K562 (cell line): ENCODE measurements at regions not wholly inside any gene's neighbourhood (a gene's known extent, or its start where the extent isn't known, plus 50 kb on each side); places are given as distances from the start of the nearest gene placed in this dataset.

Experiments
- ATAC-seq: fragments of 200-7000 bp; cut with Tn5 transposase; 3 replicates; pipeline ENCODE4 v1.9.1; 2020; ENCODE audit warnings: moderate library complexity
- BruUV-seq: library from RNA; stranded (reverse); fragments of 400-500 nt; replicated peaks from 2 replicates; lab custom pipeline; 2021; lab: Mats Ljungman, UMichigan
- CTCF ChIA-PET: fragments of 300-600 bp; formaldehyde crosslinking; extraction: SDS; loops from one replicate; lab custom pipeline; 2021; ENCODE audit warnings: low intra/inter-chr PET ratio; lab: Yijun Ruan, JAX
- POLR2A ChIA-PET: fragments of 300-600, 350-650 bp; sonication (Branson Sonifier 250); formaldehyde crosslinking; extraction: SDS; loops from one replicate; lab custom pipeline; 2021; ENCODE audit warnings: antibody characterized with exemption, inconsistent platforms; lab: Yijun Ruan, JAX
- DNase-seq, 4 experiments: peaks; one replicate each; pipeline versions ENCODE4 v3.0.0 to v3.0.0-alpha.2; 2011 to 2018; ENCODE audit warnings: low spot score in 3 of 4, mixed read lengths in 3 of 4; ENCODE audit errors: extremely low read depth in 1 of 4
- FAIRE-seq: peaks from 2 replicates; lab custom pipeline; 2011; peaks lifted over from hg19 to GRCh38; lab: Jason Lieb, UNC
- H2AFZ ChIP-seq: 2 replicates; pipeline ENCODE4 v1.6.0; 2011; ENCODE audit warnings: low read depth, low read length, control low read depth, inconsistent platforms
- H3K27ac ChIP-seq: fragments of 200-600 bp; 3 replicates; pipeline ENCODE4 v1.8.0; 2011; ENCODE audit warnings: low read depth, mild to moderate bottlenecking, control low read depth, inconsistent platforms, low read length, moderate library complexity, mixed read lengths; ENCODE audit errors: extremely low read depth
- H3K27me3 ChIP-seq, 2 experiments: fragments of 300-600 bp in 1 of 2; 2 replicates in 1 of 2; 3 replicates in 1 of 2; pipeline versions ENCODE4 v1.6.0 to v1.8.0; 2011; ENCODE audit warnings: inconsistent platforms in 2 of 2, low read length in 2 of 2, mild to moderate bottlenecking in 1 of 2, mixed read lengths in 1 of 2, moderate library complexity in 1 of 2; ENCODE audit not compliant: control insufficient read depth in 2 of 2, insufficient read depth in 2 of 2
- H3K36me3 ChIP-seq: fragments of 300-600 bp; 3 replicates; pipeline ENCODE4 v1.8.0; 2011; ENCODE audit warnings: mild to moderate bottlenecking, low read length, inconsistent platforms; ENCODE audit not compliant: control insufficient read depth, insufficient read depth
- H3K4me1 ChIP-seq, 2 experiments: fragments of 200-600 bp in 1 of 2; replicated peaks in 1 of 2; 2 replicates in 1 of 2; 3 replicates in 1 of 2; pipeline versions ENCODE4 v1.5.1 to v1.8.0; 2011; ENCODE audit warnings: inconsistent platforms in 2 of 2, low read length in 2 of 2, mild to moderate bottlenecking in 1 of 2, mixed read lengths in 1 of 2, moderate library complexity in 1 of 2; ENCODE audit not compliant: control insufficient read depth in 2 of 2, insufficient read depth in 2 of 2
- H3K4me2 ChIP-seq: 2 replicates; pipeline ENCODE4 v1.6.1; 2011; ENCODE audit warnings: low read length, control low read depth, inconsistent platforms, mixed read lengths; ENCODE audit not compliant: insufficient read depth
- H3K4me3 ChIP-seq: fragments of 200-600 bp; sonication (generic), shearing (Covaris generic); 2 replicates; pipeline ENCODE4 v1.5.1; 2016; ENCODE audit warnings: control low read depth, inconsistent platforms
- H3K79me2 ChIP-seq: fragments of 200-600 bp; 3 replicates; pipeline ENCODE4 v1.8.0; 2011; ENCODE audit warnings: low read length, inconsistent platforms; ENCODE audit not compliant: control insufficient read depth, insufficient read depth
- H3K9ac ChIP-seq, 2 experiments: 2 replicates each; pipeline versions ENCODE4 v1.6.0 to v1.6.1; 2011; ENCODE audit warnings: low read depth in 2 of 2, low read length in 2 of 2, control low read depth in 1 of 2, inconsistent platforms in 1 of 2, mild to moderate bottlenecking in 1 of 2, mixed read lengths in 1 of 2; ENCODE audit not compliant: insufficient read depth in 1 of 2
- H3K9me1 ChIP-seq: one replicate; pipeline ENCODE4 v1.6.0; 2011; ENCODE audit warnings: inconsistent platforms, mild to moderate bottlenecking, low read length, moderate library complexity; ENCODE audit not compliant: control insufficient read depth, insufficient read depth
- H3K9me3 ChIP-seq: replicated peaks from 2 replicates; pipeline ENCODE4 v1.5.1; 2011; ENCODE audit warnings: low read depth, low read length, inconsistent platforms; ENCODE audit not compliant: control insufficient read depth, insufficient read depth
- H4K20me1 ChIP-seq: replicated peaks from 2 replicates; pipeline ENCODE4 v1.6.1; 2011; ENCODE audit warnings: low read length, inconsistent platforms, mixed read lengths; ENCODE audit not compliant: control insufficient read depth, insufficient read depth
- BRD9 ChIP-seq: fragments of 450-650 bp; IDR thresholded peaks from 2 replicates; pipeline ENCODE4 v1.6.1; 2018; ENCODE audit warnings: low read depth; ENCODE audit not compliant: partially characterized antibody
- CHD2 ChIP-seq: IDR thresholded peaks from 2 replicates; pipeline ENCODE4 v1.6.1; 2011; ENCODE audit warnings: low read depth, low read length
- CHD4 ChIP-seq: fragments of 200-600 bp; sonication (generic); IDR thresholded peaks from 3 replicates; pipeline ENCODE4 v1.6.1; 2012; ENCODE audit warnings: low read depth, mild to moderate bottlenecking, mixed read lengths, low read length, inconsistent platforms; ENCODE audit not compliant: insufficient read depth, insufficient replicate concordance, poor library complexity, severe bottlenecking
- DIDO1 ChIP-seq: fragments of 450-650 bp; IDR thresholded peaks from 2 replicates; pipeline ENCODE4 v1.6.1; 2016; ENCODE audit warnings: low read depth, missing biosample characterization, missing genetic modification characterization
- DNMT1 ChIP-seq: fragments of 450-650 bp; IDR thresholded peaks from 2 replicates; pipeline ENCODE4 v1.6.1; 2016; ENCODE audit warnings: antibody characterized with exemption, mild to moderate bottlenecking
- FOS ChIP-seq: IDR thresholded peaks from 3 replicates; pipeline ENCODE4 v1.6.1; 2011; ENCODE audit not compliant: insufficient read length; ENCODE audit errors: extremely low read depth
- HEY1 ChIP-seq: fragments of 250-450 bp; sonication (Bioruptor Pico); IDR thresholded peaks from 2 replicates; pipeline ENCODE4 v1.5.0; 2020; ENCODE audit warnings: mild to moderate bottlenecking, moderate library complexity, borderline replicate concordance
- HNRNPL ChIP-seq: fragments of 200-400 bp; formaldehyde crosslinking; IDR thresholded peaks from 2 replicates; pipeline ENCODE4 v1.6.1; 2017; ENCODE audit warnings: low read depth, mild to moderate bottlenecking, low read length
- KDM1A ChIP-seq, 2 experiments: fragments of 450-650 bp; IDR thresholded peaks; 2 replicates each; pipeline ENCODE4 v1.6.1; 2016; ENCODE audit warnings: mild to moderate bottlenecking in 2 of 2
- MEF2A ChIP-seq: IDR thresholded peaks from 2 replicates; pipeline ENCODE4 v1.6.1; 2011; ENCODE audit warnings: low read depth, mild to moderate bottlenecking, low read length, moderate library complexity; ENCODE audit not compliant: control insufficient read depth
- PHB2 ChIP-seq: fragments of 450-650 bp; IDR thresholded peaks from 2 replicates; pipeline ENCODE4 v1.6.1; 2017; ENCODE audit warnings: low read depth
- PTTG1 ChIP-seq: fragments of 450-650 bp; IDR thresholded peaks from 2 replicates; pipeline ENCODE4 v1.6.1; 2016; ENCODE audit warnings: low read depth, mild to moderate bottlenecking, missing genetic modification characterization, missing compliant biosample characterization
- SIX5 ChIP-seq, 2 experiments: IDR thresholded peaks; 2 replicates each; pipeline ENCODE4 v1.6.1; 2011; ENCODE audit warnings: low read length in 2 of 2, borderline replicate concordance in 1 of 2, low read depth in 1 of 2, mild to moderate bottlenecking in 1 of 2, moderate library complexity in 1 of 2; ENCODE audit not compliant: insufficient read depth in 1 of 2
- SMARCA5 ChIP-seq: fragments of 450-650 bp; IDR thresholded peaks from 2 replicates; pipeline ENCODE4 v1.6.1; 2016
- ZBTB1 ChIP-seq: sonication (generic); formaldehyde crosslinking; IDR thresholded peaks from 2 replicates; pipeline ENCODE4 v1.8.1; 2023; ENCODE audit warnings: missing genetic modification reagents, low read depth, mild to moderate bottlenecking, borderline replicate concordance
- ZNF140 ChIP-seq: fragments of 250-450 bp; sonication (Bioruptor Pico); IDR thresholded peaks from 2 replicates; pipeline ENCODE4 v1.8.0; 2021; ENCODE audit warnings: moderate library complexity, mild to moderate bottlenecking, inconsistent platforms
- ZNF436 ChIP-seq: fragments of 250-450, 450-650 bp; sonication (Bioruptor Pico); formaldehyde crosslinking; IDR thresholded peaks from 2 replicates; pipeline ENCODE4 v1.7.0; 2020; ENCODE audit warnings: mild to moderate bottlenecking
- ZNF57 ChIP-seq: fragments of 450-650 bp; formaldehyde crosslinking; IDR thresholded peaks from 2 replicates; pipeline ENCODE4 v1.4.0; 2020; ENCODE audit warnings: mild to moderate bottlenecking, moderate library complexity
- WGBS: fragments of 100-300 bp; shearing (Covaris generic); methylation state at CpG from one replicate; pipeline ENCODE4 v1.1.6; 2016; ENCODE audit warnings: low coverage, mixed read lengths; ENCODE audit not compliant: insufficient coverage; ENCODE audit errors: missing lambda C conversion rate; 5-methylcytosine and 5-hydroxymethylcytosine counted together
- in situ Hi-C: fragments of 300-500 bp; cut with MboI; formaldehyde crosslinking; loops from 4 replicates; pipeline ENCODE4 v1.15.0; 2018; ENCODE audit warnings: inconsistent platforms, mixed read lengths
- intact Hi-C: fragments of 100-400 bp; cut with micrococcal nuclease; formaldehyde crosslinking; loops from 2 replicates; pipeline ENCODE4 v1.14.2; 2022
- TF ChIP-seq, protein P1 (sequence below), 2 experiments: fragments of 250-450 bp in 1 of 2; fragments of 450-650 bp in 1 of 2; sonication (Bioruptor Pico) in 1 of 2; IDR thresholded peaks; 2 replicates each; pipeline versions ENCODE4 v1.6.1 to v1.8.0; 2016 to 2021; ENCODE audit warnings: mild to moderate bottlenecking in 2 of 2, moderate library complexity in 2 of 2, missing compliant biosample characterization in 1 of 2, missing genetic modification characterization in 1 of 2

- BruUV-seq, result no TSS peak
- H3K4me1 ChIP-seq, result no peaks in the 10 kb centered on the region
- in situ Hi-C loops, result no loop called here
- no peak overlapping the region for H3K4me3 ChIP-seq
- H3K9me3 ChIP-seq, result no peaks in the 10 kb centered on the region
- H3K9ac ChIP-seq, result no peak overlapping the region
- no peak for DNase-seq
- TF ChIP-seq PTTG1 (tag), result no peak
- TF ChIP-seq DIDO1, result no peak
- no peak for TF ChIP-seq FOS
- TF ChIP-seq, protein P1, sequence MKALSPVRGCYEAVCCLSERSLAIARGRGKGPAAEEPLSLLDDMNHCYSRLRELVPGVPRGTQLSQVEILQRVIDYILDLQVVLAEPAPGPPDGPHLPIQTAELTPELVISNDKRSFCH (CRISPR knock-in tag; IDR thresholded peaks at IDR 0.05), result no peak
- TF ChIP-seq, protein P1 (tag; IDR thresholded peaks at IDR 0.05), result no peak
- TF ChIP-seq SIX5 (IDR thresholded peaks at IDR 0.05; ENCODE audit: borderline replicate concordance in 1 of 2, insufficient read depth in 1 of 2, low read depth in 1 of 2, low read length in 2 of 2), result no peak
- TF ChIP-seq, all 486 proteins: peak for 0
- FAIRE-seq, result no peak
- Histone ChIP-seq H2AFZ (no peak overlapping the region), H3K79me2 (no peaks in the 10 kb centered on the region), H4K20me1 (no peaks in the 10 kb centered on the region), H3K36me3 (no peaks in the 10 kb centered on the region), H3K4me2 (no peak overlapping the region), H3K27me3 (no peaks in the 10 kb centered on the region), H3K9me1 (no peaks in the 10 kb centered on the region), H3K27ac (no peak overlapping the region)
- no peak for ATAC-seq
- ChIA-PET POLR2A (no interaction called here), CTCF (no interaction called here)
- intact Hi-C loops, result no loop called here
Measured at GRCh38 chr5:126277762-126278161, 145.4 kb upstream of the GRAMD2B start.

GRCh38 chr5:126280343-126280742 lies 142.9 kb upstream of the GRAMD2B start:
- no peak overlapping the region for H3K27ac ChIP-seq
- H3K9me3 ChIP-seq, result no peaks in the 10 kb centered on the region
- no peaks in the 10 kb centered on the region for H3K36me3 ChIP-seq
- WGBS, result 0% methylated on average over 1 of the region's 1 CpG
- H3K79me2 ChIP-seq, result no peaks in the 10 kb centered on the region
- ATAC-seq (no peak), DNase-seq (no peak), FAIRE-seq (no peak)
- no peak overlapping the region for H3K4me2 ChIP-seq
- no peaks in the 10 kb centered on the region for H3K4me1 ChIP-seq
- H2AFZ ChIP-seq, result no peak overlapping the region
- ChIA-PET POLR2A (no interaction called here), CTCF (no interaction called here)
- H3K9me1 ChIP-seq, result no peaks in the 10 kb centered on the region
- no peaks in the 10 kb centered on the region for H3K27me3 ChIP-seq
- H3K4me3 ChIP-seq, result no peak overlapping the region
- intact Hi-C loops, result no loop called here
- no TSS peak for BruUV-seq
- in situ Hi-C loops, result no loop called here
- H3K9ac ChIP-seq, result no peak overlapping the region
- H4K20me1 ChIP-seq, result no peaks in the 10 kb centered on the region
- TF ChIP-seq HEY1 (CRISPR knock-in tag), result no peak
- TF ChIP-seq DNMT1, result no peak
- no peak for TF ChIP-seq PHB2
- no peak for TF ChIP-seq ZNF140 (CRISPR knock-in tag)
- no peak for TF ChIP-seq ZBTB1 (CRISPR knock-in tag)
- no peak for TF ChIP-seq CHD4
- TF ChIP-seq ZNF57 (CRISPR knock-in tag), result no peak
- no peak for TF ChIP-seq SMARCA5
- no peak for TF ChIP-seq KDM1A (IDR thresholded peaks at IDR 0.05)
- TF ChIP-seq HNRNPL, result no peak
- no peak for TF ChIP-seq MEF2A
- no peak for TF ChIP-seq CHD2
- TF ChIP-seq BRD9, result no peak
- TF ChIP-seq ZNF436 (CRISPR knock-in tag), result no peak
